ENCODE measurements at regions not wholly inside any gene's neighbourhood (a gene's known extent, or its start where the extent isn't known, plus 50 kb on each side); places are given as distances from the start of the nearest gene placed in this dataset.

DNA sequence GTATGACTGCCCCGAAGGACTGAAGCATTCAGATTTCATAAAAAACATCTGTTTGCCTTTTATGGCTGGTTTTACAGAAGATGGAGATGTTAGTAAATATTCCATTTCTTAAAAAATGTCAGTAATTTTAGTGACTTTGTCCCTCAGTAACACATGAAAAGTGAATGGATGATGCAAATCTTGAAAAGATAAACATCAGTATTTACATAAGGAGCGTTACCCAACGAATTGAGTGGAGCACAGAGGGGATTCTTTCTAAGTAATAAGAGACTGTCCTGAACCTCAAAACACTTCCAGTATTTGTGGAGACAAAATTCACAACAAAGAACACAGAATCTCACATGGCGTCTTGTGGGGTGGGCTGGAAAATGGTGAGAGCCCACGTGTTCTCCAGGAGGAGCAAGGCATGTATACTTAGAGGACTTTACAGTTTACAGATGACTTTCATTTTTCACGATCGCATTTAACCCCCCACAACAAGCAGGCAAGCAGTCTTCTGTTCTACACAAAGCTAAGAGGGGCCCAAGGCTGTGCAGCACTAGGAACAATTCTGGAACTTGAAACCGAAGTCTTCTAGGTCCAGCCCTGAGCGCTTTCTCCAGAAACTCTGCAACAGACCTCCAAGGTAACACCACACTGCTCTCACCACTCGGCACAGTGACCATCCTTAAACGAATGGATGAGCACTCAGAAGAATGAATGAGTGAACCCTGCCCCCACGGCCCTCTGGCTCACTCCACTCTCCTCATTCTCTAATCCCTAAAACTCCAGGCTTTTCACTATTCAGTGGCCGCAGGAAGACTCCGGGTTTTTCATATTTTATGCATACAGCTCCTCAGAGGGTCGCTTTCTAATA lies 709.8 kb downstream of the UQCRFS1 start:
- no peak for DNase-seq (ENCODE audit: low spot score)
- no peak overlapping the region for H3K4me3 Mint-ChIP-seq (ENCODE audit: low read depth)
- peaks cover 5% of the 10 kb centered on the region for H3K4me1 Mint-ChIP-seq (ENCODE audit: low read depth)
- intact Hi-C loops (cut with micrococcal nuclease): no loop called here
- H3K27me3 Mint-ChIP-seq (ENCODE audit: low read depth): no peaks in the 10 kb centered on the region
- H3K27ac Mint-ChIP-seq: no peak overlapping the region
- no peaks in the 10 kb centered on the region for H3K9me3 Mint-ChIP-seq
- no peaks in the 10 kb centered on the region for H3K36me3 Mint-ChIP-seq (ENCODE audit: low read depth)

DNA sequence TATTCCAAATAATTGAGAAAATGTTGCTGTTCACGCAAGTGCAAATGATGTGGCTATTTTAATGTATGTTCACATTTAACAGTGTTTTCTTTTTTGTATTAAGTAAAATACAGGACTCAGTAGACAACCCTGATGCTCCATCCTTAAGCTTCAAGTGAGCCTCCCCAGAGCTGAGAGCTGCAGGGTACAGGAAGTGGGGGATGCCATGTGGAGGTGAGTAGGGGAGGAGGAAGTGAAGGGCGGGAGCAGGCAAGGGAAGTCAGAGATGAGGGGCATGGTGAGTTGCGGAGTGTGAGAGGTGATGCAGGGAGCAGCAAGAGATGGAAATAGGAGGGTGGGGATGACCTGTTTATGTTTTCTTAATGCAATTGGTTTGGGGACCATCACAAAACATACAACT lies 711.0 kb downstream of the UQCRFS1 start:
- DNase-seq (ENCODE audit: low spot score): no peak
- Mint-ChIP-seq H3K4me1 (ENCODE audit: low read depth) (peaks cover 5% of the 10 kb centered on the region), H3K4me3 (ENCODE audit: low read depth) (no peak overlapping the region), H3K27ac (no peak overlapping the region), H3K27me3 (ENCODE audit: low read depth) (no peaks in the 10 kb centered on the region), H3K9me3 (no peaks in the 10 kb centered on the region), H3K36me3 (ENCODE audit: low read depth) (no peaks in the 10 kb centered on the region)
- intact Hi-C loops (cut with micrococcal nuclease): no loop called here

GRCh38 chr19:28500982-28501630 lies 711.8 kb downstream of the UQCRFS1 start:
- Mint-ChIP-seq H3K4me3 (ENCODE audit: low read depth) (no peak overlapping the region), H3K9me3 (no peaks in the 10 kb centered on the region), H3K36me3 (ENCODE audit: low read depth) (no peaks in the 10 kb centered on the region), H3K27ac (no peak overlapping the region), H3K27me3 (ENCODE audit: low read depth) (no peaks in the 10 kb centered on the region), H3K4me1 (ENCODE audit: low read depth) (peaks cover 4% of the 10 kb centered on the region)
- no peak for DNase-seq (ENCODE audit: low spot score)
- intact Hi-C loops (cut with micrococcal nuclease): no loop called here

GRCh38 chr19:28500296-28500695 lies 712.7 kb downstream of the UQCRFS1 start:
- Mint-ChIP-seq H3K9me3 (no peaks in the 10 kb centered on the region), H3K4me3 (ENCODE audit: low read depth) (no peak overlapping the region), H3K27me3 (ENCODE audit: low read depth) (no peaks in the 10 kb centered on the region), H3K36me3 (ENCODE audit: low read depth) (no peaks in the 10 kb centered on the region), H3K4me1 (ENCODE audit: low read depth) (peaks cover 4% of the 10 kb centered on the region), H3K27ac (no peak overlapping the region)
- intact Hi-C loops (cut with micrococcal nuclease): no loop called here
- DNase-seq (ENCODE audit: low spot score): no peak

DNA sequence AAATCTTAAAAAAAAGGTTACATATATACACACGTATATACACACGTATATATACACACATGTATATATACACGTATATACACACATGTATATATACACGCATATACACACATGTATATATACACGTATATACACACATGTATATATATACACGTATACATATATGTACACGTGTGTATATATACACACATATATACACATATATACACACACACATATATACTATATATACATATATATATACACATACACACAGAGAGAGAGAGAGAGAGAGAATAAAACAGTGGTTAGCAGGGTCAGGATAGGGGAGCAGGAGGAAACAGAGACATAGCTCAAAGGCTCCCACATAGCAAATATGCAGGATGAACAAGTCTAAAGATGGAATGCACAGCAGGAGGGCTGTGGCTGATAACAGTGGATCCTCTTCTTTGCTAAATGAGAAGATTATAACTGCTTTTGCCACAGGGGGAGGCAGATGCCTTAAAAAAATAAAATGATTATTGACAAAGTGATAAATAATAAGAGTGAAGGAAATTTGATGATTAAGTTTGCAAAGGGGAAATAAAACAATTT lies 714.5 kb downstream of the UQCRFS1 start:
- intact Hi-C loops (cut with micrococcal nuclease): no loop called here
- Mint-ChIP-seq H3K27ac (no peak overlapping the region), H3K4me1 (ENCODE audit: low read depth) (peaks cover 4% of the 10 kb centered on the region), H3K36me3 (ENCODE audit: low read depth) (no peaks in the 10 kb centered on the region), H3K4me3 (ENCODE audit: low read depth) (no peak overlapping the region), H3K27me3 (ENCODE audit: low read depth) (no peaks in the 10 kb centered on the region), H3K9me3 (no peaks in the 10 kb centered on the region)
- no peak for DNase-seq (ENCODE audit: low spot score)

GRCh38 chr19:28497887-28498286 lies 715.1 kb downstream of the UQCRFS1 start:
- no peak for DNase-seq (ENCODE audit: low spot score)
- H3K27ac Mint-ChIP-seq: no peak overlapping the region
- H3K9me3 Mint-ChIP-seq: no peaks in the 10 kb centered on the region
- peaks cover 4% of the 10 kb centered on the region for H3K4me1 Mint-ChIP-seq (ENCODE audit: low read depth)
- intact Hi-C loops (cut with micrococcal nuclease): no loop called here
- H3K27me3 Mint-ChIP-seq (ENCODE audit: low read depth): no peaks in the 10 kb centered on the region
- H3K4me3 Mint-ChIP-seq (ENCODE audit: low read depth): no peak overlapping the region
- H3K36me3 Mint-ChIP-seq (ENCODE audit: low read depth): no peaks in the 10 kb centered on the region

DNA sequence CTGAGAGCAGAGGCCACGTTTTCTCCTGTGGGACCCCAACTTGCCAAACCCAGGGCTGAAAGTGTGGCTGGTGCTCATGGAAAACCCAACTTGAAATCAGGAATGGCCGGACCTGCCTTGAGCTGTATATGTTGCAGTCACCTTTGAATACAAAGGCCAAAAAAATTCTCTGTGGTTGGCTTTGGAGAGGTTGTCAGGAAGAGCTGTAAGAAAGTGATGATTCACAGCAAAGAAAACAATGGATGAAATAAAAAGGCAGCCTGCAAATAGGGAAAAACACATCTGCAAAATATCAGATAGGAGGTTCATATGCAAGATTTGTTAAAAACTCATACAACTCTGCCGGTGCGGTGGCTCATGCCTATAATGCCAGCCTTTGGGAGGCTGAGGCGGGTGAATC lies 715.8 kb downstream of the UQCRFS1 start:
- intact Hi-C loops (cut with micrococcal nuclease): no loop called here
- H3K36me3 Mint-ChIP-seq (ENCODE audit: low read depth): no peaks in the 10 kb centered on the region
- H3K4me1 Mint-ChIP-seq (ENCODE audit: low read depth): peaks cover 4% of the 10 kb centered on the region
- DNase-seq (ENCODE audit: low spot score): no peak
- H3K4me3 Mint-ChIP-seq (ENCODE audit: low read depth): no peak overlapping the region
- H3K9me3 Mint-ChIP-seq: no peaks in the 10 kb centered on the region
- H3K27ac Mint-ChIP-seq: no peak overlapping the region
- no peaks in the 10 kb centered on the region for H3K27me3 Mint-ChIP-seq (ENCODE audit: low read depth)

GRCh38 chr19:28495046-28495445 lies 717.9 kb downstream of the UQCRFS1 start:
- H3K4me1 Mint-ChIP-seq (ENCODE audit: low read depth): no peaks in the 10 kb centered on the region

DNA sequence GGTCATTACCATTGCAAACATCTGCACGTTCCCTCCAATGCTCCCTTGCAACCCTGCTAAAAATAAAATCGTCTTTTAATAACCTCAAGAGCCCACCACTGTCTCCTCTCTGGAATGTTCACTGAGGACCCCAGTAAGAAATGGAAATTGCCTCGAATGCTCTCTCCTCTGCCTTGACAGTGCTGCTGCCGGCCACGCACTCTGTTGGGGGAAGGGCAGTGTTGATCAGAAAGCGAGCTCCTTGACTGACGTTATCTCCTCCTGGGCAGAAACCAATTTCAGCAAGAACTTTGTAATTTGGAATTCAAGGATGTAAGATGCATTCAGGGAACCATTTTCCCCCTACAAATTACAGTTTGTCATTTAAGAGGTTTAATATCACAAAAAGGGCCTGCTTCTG lies 718.5 kb downstream of the UQCRFS1 start:
- H3K27ac Mint-ChIP-seq: no peak overlapping the region
- no peaks in the 10 kb centered on the region for H3K36me3 Mint-ChIP-seq (ENCODE audit: low read depth)
- H3K9me3 Mint-ChIP-seq: no peaks in the 10 kb centered on the region
- DNase-seq (ENCODE audit: low spot score): no peak
- H3K4me1 Mint-ChIP-seq (ENCODE audit: low read depth): no peaks in the 10 kb centered on the region
- no peaks in the 10 kb centered on the region for H3K27me3 Mint-ChIP-seq (ENCODE audit: low read depth)
- no peak overlapping the region for H3K4me3 Mint-ChIP-seq (ENCODE audit: low read depth)
- intact Hi-C loops (cut with micrococcal nuclease): no loop called here

More at GRCh38 chr19:28495046-28495445, 717.9 kb downstream of the UQCRFS1 start:
- intact Hi-C loops (cut with micrococcal nuclease): no loop called here
- Mint-ChIP-seq H3K36me3 (ENCODE audit: low read depth) (no peaks in the 10 kb centered on the region), H3K9me3 (no peaks in the 10 kb centered on the region), H3K4me3 (ENCODE audit: low read depth) (no peak overlapping the region), H3K27ac (no peak overlapping the region), H3K27me3 (ENCODE audit: low read depth) (no peaks in the 10 kb centered on the region)
- no peak for DNase-seq (ENCODE audit: low spot score)

- no peaks in the 10 kb centered on the region for H3K9me3 Mint-ChIP-seq
- no peak for DNase-seq (ENCODE audit: low spot score)
- H3K4me3 Mint-ChIP-seq (ENCODE audit: low read depth): no peak overlapping the region
- H3K27me3 Mint-ChIP-seq (ENCODE audit: low read depth): no peaks in the 10 kb centered on the region
- no peak overlapping the region for H3K27ac Mint-ChIP-seq
- no peaks in the 10 kb centered on the region for H3K36me3 Mint-ChIP-seq (ENCODE audit: low read depth)
- intact Hi-C loops (cut with micrococcal nuclease): no loop called here
- H3K4me1 Mint-ChIP-seq (ENCODE audit: low read depth): no peaks in the 10 kb centered on the region
Observed at GRCh38 chr19:28493884-28494283, 719.1 kb downstream of the UQCRFS1 start.

GRCh38 chr19:28492621-28493020 lies 720.3 kb downstream of the UQCRFS1 start:
- Mint-ChIP-seq H3K4me1 (ENCODE audit: low read depth) (no peaks in the 10 kb centered on the region), H3K27ac (no peak overlapping the region), H3K36me3 (ENCODE audit: low read depth) (no peaks in the 10 kb centered on the region), H3K9me3 (no peaks in the 10 kb centered on the region), H3K27me3 (ENCODE audit: low read depth) (no peaks in the 10 kb centered on the region), H3K4me3 (ENCODE audit: low read depth) (no peak overlapping the region)
- intact Hi-C loops (cut with micrococcal nuclease): no loop called here
- no peak for DNase-seq (ENCODE audit: low spot score)

DNA sequence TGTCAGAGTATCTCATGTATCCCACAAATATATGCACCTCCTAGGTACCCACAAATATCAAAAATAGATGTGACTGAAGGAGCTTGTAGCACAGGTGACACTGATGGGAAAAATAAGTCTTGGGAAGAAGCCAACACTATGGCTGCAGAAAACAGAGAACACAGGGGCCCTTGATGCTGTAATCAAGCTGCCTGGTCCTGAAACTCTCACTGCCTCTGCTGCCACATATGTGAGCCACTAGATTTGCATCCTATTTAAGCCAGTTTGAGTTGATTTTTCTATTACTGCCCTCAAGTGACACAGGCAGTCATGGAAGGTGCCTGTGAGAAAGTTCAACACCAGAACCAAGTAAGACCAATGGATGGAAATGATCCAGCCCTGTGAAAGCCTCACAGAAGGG lies 720.8 kb downstream of the UQCRFS1 start:
- intact Hi-C loops (cut with micrococcal nuclease): no loop called here
- H3K9me3 Mint-ChIP-seq: no peaks in the 10 kb centered on the region
- no peaks in the 10 kb centered on the region for H3K36me3 Mint-ChIP-seq (ENCODE audit: low read depth)
- no peak overlapping the region for H3K4me3 Mint-ChIP-seq (ENCODE audit: low read depth)
- no peak for DNase-seq (ENCODE audit: low spot score)
- no peak overlapping the region for H3K27ac Mint-ChIP-seq
- H3K4me1 Mint-ChIP-seq (ENCODE audit: low read depth): no peaks in the 10 kb centered on the region
- no peaks in the 10 kb centered on the region for H3K27me3 Mint-ChIP-seq (ENCODE audit: low read depth)

DNA sequence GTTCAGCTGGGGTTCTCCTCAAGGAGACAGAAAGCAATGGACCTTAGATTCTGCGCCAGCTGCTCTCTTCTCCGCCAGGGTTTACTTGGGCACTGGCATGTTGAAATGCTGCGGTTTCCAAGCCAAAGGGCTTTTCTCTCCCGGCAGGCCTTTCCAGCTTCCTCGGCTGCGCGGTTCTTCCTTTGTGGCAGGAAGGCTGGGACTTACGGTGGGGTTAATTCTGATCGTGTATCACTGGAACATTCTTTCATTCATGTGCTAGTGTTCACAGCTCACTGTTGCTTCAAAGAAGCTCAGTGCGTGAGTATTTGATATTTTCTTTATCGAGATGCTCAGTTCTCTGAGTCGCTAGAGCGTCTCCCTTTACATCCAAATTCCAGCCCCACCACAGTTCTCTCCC lies 723.2 kb downstream of the UQCRFS1 start:
- Mint-ChIP-seq H3K4me1 (ENCODE audit: low read depth) (no peaks in the 10 kb centered on the region), H3K4me3 (ENCODE audit: low read depth) (no peak overlapping the region), H3K9me3 (no peaks in the 10 kb centered on the region), H3K27ac (no peak overlapping the region), H3K36me3 (ENCODE audit: low read depth) (no peaks in the 10 kb centered on the region), H3K27me3 (ENCODE audit: low read depth) (no peaks in the 10 kb centered on the region)
- intact Hi-C loops (cut with micrococcal nuclease): no loop called here
- no peak for DNase-seq (ENCODE audit: low spot score)
